ENCODE measurements at regions not wholly inside any gene's neighbourhood (a gene's known extent, or its start where the extent isn't known, plus 50 kb on each side); places are given as distances from the start of the nearest gene placed in this dataset.
"Not testable (repeated sequence)": the region's sequence is repeated elsewhere in the genome, so short reads cannot be mapped to it uniquely, and the experiment has no call there.

DNA sequence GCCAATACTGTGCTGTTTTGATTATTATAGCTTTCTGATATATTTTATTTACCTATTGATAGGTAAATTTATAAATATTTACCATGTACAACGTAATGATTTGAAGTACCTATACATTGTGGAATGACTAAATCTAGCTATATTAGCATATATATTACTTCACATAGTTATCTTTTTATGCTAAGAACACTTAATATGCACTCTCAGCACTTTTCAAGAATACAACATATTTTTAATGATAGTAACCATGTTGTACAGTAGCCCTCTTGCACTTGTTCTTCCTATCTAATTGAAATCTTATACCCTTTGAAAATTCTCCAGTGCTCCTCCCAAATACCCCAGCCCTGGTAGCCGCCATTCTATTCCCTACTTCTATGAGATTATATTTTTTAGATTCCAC lies 604.0 kb upstream of the KIF2B start:
- H3K4me2 ChIP-seq (ENCODE audit: control insufficient read depth, extremely low read depth, insufficient read depth, low read depth, low read length), result no peak overlapping the region
- dilution Hi-C loops (cut with MboI; ENCODE audit: extremely low pct_ligation_motif_present, low sequenced_read_pairs), result no loop called here
- no peaks in the 10 kb centered on the region for H3K27me3 ChIP-seq (ENCODE audit: control insufficient read depth, extremely low read depth, insufficient read depth, low read length)
- no peaks in the 10 kb centered on the region for H3K9me3 ChIP-seq (ENCODE audit: control insufficient read depth, low read depth, low read length)
- no peaks in the 10 kb centered on the region for H4K20me1 ChIP-seq (ENCODE audit: control insufficient read depth, extremely low read depth, insufficient read depth, low read length)
- H3K4me3 ChIP-seq (ENCODE audit: control insufficient read depth in 2 of 3, extremely low read depth in 1 of 3, insufficient read depth in 2 of 3, low read depth in 1 of 3, low read length in 3 of 3), result no peak overlapping the region
- H2AFZ ChIP-seq (ENCODE audit: control insufficient read depth, low read length), result no peak overlapping the region
- H3K4me1 ChIP-seq (ENCODE audit: control insufficient read depth, extremely low read depth, insufficient read depth, low read length), result no peaks in the 10 kb centered on the region
- H3K9me1 ChIP-seq (ENCODE audit: control insufficient read depth, extremely low read depth, insufficient read depth, low read length), result no peaks in the 10 kb centered on the region
- H3K79me2 ChIP-seq (ENCODE audit: control insufficient read depth, insufficient read depth, low read length), result no peaks in the 10 kb centered on the region
- TF ChIP-seq, protein P1, sequence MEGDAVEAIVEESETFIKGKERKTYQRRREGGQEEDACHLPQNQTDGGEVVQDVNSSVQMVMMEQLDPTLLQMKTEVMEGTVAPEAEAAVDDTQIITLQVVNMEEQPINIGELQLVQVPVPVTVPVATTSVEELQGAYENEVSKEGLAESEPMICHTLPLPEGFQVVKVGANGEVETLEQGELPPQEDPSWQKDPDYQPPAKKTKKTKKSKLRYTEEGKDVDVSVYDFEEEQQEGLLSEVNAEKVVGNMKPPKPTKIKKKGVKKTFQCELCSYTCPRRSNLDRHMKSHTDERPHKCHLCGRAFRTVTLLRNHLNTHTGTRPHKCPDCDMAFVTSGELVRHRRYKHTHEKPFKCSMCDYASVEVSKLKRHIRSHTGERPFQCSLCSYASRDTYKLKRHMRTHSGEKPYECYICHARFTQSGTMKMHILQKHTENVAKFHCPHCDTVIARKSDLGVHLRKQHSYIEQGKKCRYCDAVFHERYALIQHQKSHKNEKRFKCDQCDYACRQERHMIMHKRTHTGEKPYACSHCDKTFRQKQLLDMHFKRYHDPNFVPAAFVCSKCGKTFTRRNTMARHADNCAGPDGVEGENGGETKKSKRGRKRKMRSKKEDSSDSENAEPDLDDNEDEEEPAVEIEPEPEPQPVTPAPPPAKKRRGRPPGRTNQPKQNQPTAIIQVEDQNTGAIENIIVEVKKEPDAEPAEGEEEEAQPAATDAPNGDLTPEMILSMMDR (optimal IDR thresholded peaks at IDR 0.05 in 1 of 3, IDR thresholded peaks at IDR 0.05 in 1 of 3, conservative IDR thresholded peaks at IDR 0.05 in 1 of 3; ENCODE audit: extremely low read depth in 1 of 3, insufficient read depth in 2 of 3, low read length in 3 of 3), result no peak
- no peak for TF ChIP-seq EZH2 (IDR thresholded peaks at IDR 0.05; ENCODE audit: low read length)
- H3K36me3 ChIP-seq (ENCODE audit: control insufficient read depth in 2 of 2, extremely low read depth in 1 of 2, insufficient read depth in 2 of 2, low read length in 2 of 2), result no peaks in the 10 kb centered on the region
- DNase-seq (ENCODE audit: low read depth, low spot score) (no peak), FAIRE-seq (no peak)
- no peak overlapping the region for H3K27ac ChIP-seq (ENCODE audit: control insufficient read depth, insufficient read depth, low read length)
- no peak overlapping the region for H3K9ac ChIP-seq (ENCODE audit: control insufficient read depth, extremely low read depth, insufficient read depth, low read length)

DNA sequence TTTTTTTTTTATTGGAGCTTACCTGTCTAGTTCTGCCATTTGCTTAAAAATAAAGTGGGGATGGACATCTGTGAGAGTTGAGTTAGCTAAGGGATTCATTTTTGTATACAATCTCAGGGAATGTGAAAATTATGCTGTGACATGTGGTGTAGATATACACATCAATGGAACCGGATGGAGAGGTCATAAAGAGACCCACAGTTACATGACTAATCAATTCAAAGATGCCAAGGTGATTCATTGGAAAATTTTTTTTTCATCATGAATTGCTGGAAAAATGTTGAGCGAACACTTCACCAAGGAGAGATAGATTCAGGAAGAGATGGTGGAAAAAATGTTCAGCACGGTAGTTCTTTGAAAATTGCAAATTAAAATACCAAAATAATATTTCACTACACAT lies 605.4 kb upstream of the KIF2B start:
- no peaks in the 10 kb centered on the region for H4K20me1 ChIP-seq (ENCODE audit: control insufficient read depth, extremely low read depth, insufficient read depth, low read length)

DNA sequence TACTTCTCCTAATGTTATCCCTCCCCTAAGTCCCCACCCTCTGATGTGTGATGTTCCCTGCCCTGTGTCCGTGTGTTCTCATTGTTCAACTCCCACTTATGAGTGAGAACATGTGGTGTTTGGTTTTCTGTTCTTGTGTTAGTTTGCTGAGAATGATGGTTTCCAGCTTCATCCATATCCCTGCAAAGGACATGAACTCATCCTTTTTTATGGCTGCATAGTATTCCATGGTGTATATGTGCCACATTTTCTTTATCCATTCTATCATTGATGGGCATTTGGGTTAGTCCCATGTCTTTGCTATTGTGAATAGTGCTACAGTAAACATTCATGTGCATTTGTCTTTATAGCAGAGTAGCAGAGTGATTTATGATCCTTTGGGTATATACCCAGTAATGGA lies 613.8 kb upstream of the KIF2B start:
- DNase-seq (ENCODE audit: low read depth, low spot score); H3K27ac ChIP-seq (ENCODE audit: control insufficient read depth, insufficient read depth, low read length); H3K4me3 ChIP-seq (ENCODE audit: control insufficient read depth in 2 of 3, extremely low read depth in 1 of 3, insufficient read depth in 2 of 3, low read depth in 1 of 3, low read length in 3 of 3); H3K79me2 ChIP-seq (ENCODE audit: control insufficient read depth, insufficient read depth, low read length); H3K9me1 ChIP-seq (ENCODE audit: control insufficient read depth, extremely low read depth, insufficient read depth, low read length); H2AFZ ChIP-seq (ENCODE audit: control insufficient read depth, low read length); FAIRE-seq; H3K9me3 ChIP-seq (ENCODE audit: control insufficient read depth, low read depth, low read length); H3K36me3 ChIP-seq (ENCODE audit: control insufficient read depth in 2 of 2, extremely low read depth in 1 of 2, insufficient read depth in 2 of 2, low read length in 2 of 2); H3K4me1 ChIP-seq (ENCODE audit: control insufficient read depth, extremely low read depth, insufficient read depth, low read length); H4K20me1 ChIP-seq (ENCODE audit: control insufficient read depth, extremely low read depth, insufficient read depth, low read length); H3K9ac ChIP-seq (ENCODE audit: control insufficient read depth, extremely low read depth, insufficient read depth, low read length); H3K27me3 ChIP-seq (ENCODE audit: control insufficient read depth, extremely low read depth, insufficient read depth, low read length); dilution Hi-C loops (cut with MboI; ENCODE audit: extremely low pct_ligation_motif_present, low sequenced_read_pairs); H3K4me2 ChIP-seq (ENCODE audit: control insufficient read depth, extremely low read depth, insufficient read depth, low read depth, low read length): not testable (repeated sequence)

More for the DNA sequence above, 605.4 kb upstream of the KIF2B start:
- Histone ChIP-seq H3K27ac (ENCODE audit: control insufficient read depth, insufficient read depth, low read length) (no peak overlapping the region), H3K27me3 (ENCODE audit: control insufficient read depth, extremely low read depth, insufficient read depth, low read length) (no peaks in the 10 kb centered on the region), H3K4me3 (ENCODE audit: control insufficient read depth in 2 of 3, extremely low read depth in 1 of 3, insufficient read depth in 2 of 3, low read depth in 1 of 3, low read length in 3 of 3) (no peak overlapping the region), H2AFZ (ENCODE audit: control insufficient read depth, low read length) (no peak overlapping the region), H3K36me3 (ENCODE audit: control insufficient read depth in 2 of 2, extremely low read depth in 1 of 2, insufficient read depth in 2 of 2, low read length in 2 of 2) (no peaks in the 10 kb centered on the region), H3K4me1 (ENCODE audit: control insufficient read depth, extremely low read depth, insufficient read depth, low read length) (no peaks in the 10 kb centered on the region), H3K79me2 (ENCODE audit: control insufficient read depth, insufficient read depth, low read length) (no peaks in the 10 kb centered on the region), H3K9ac (ENCODE audit: control insufficient read depth, extremely low read depth, insufficient read depth, low read length) (no peak overlapping the region), H3K4me2 (ENCODE audit: control insufficient read depth, extremely low read depth, insufficient read depth, low read depth, low read length) (no peak overlapping the region), H3K9me1 (ENCODE audit: control insufficient read depth, extremely low read depth, insufficient read depth, low read length) (no peaks in the 10 kb centered on the region), H3K9me3 (ENCODE audit: control insufficient read depth, low read depth, low read length) (no peaks in the 10 kb centered on the region)
- no peak for FAIRE-seq
- no peak for DNase-seq (ENCODE audit: low read depth, low spot score)
- dilution Hi-C loops (cut with MboI; ENCODE audit: extremely low pct_ligation_motif_present, low sequenced_read_pairs), result no loop called here
- TF ChIP-seq EZH2 (IDR thresholded peaks at IDR 0.05; ENCODE audit: low read length), result no peak
- TF ChIP-seq, protein P1 (optimal IDR thresholded peaks at IDR 0.05 in 1 of 3, IDR thresholded peaks at IDR 0.05 in 1 of 3, conservative IDR thresholded peaks at IDR 0.05 in 1 of 3; ENCODE audit: extremely low read depth in 1 of 3, insufficient read depth in 2 of 3, low read length in 3 of 3), result no peak
